ENCODE measurements at regions not wholly inside any gene's neighbourhood (a gene's known extent, or its start where the extent isn't known, plus 50 kb on each side); places are given as distances from the start of the nearest gene placed in this dataset.
"Not testable (repeated sequence)": the region's sequence is repeated elsewhere in the genome, so short reads cannot be mapped to it uniquely, and the experiment has no call there.

DNA sequence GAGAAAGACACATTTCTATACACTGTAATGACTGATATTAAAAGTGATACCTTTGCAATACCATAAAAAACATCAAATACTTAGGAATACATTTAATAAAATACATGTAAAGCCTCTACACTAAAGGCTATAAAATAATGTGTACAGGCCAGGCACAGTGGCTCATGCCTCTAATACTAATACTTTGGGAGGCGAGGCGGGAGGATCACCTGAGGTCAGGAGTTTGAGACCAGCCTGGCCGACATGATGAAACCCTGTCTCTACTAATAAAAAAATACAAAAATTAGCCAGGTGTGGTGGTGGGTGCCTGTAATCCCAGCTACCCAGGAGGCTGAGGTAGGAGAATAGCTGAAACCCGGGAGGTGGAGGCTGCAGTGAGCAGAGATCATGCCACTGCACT lies 59.8 kb upstream of the RTL6 start:
- TF ChIP-seq CTCF, POLR2A (IDR thresholded peaks at IDR 0.05): not testable (repeated sequence)

Data from testis (tissue), 2 donors.